Suprapubic skin (tissue), 3 donors: ENCODE measurements at regions not wholly inside any gene's neighbourhood (a gene's known extent, or its start where the extent isn't known, plus 50 kb on each side); places are given as distances from the start of the nearest gene placed in this dataset.

Experiments
- POLR2AphosphoS5 ChIP-seq, 3 donors: sonication (generic); formaldehyde crosslinking; IDR thresholded peaks; one replicate each; pipeline ENCODE4 v1.6.1; 2017; ENCODE audit warnings: antibody characterized with exemption in 3 of 3
- TF ChIP-seq, protein P1 (sequence below), 2 donors: fragments of 200-600 bp in 1 of 2; fragments of 450-650 bp in 1 of 2; sonication (generic) in 1 of 2; IDR thresholded peaks; one replicate each; pipeline ENCODE4 v1.5.1; 2016 to 2019; ENCODE audit warnings: antibody characterized with exemption in 2 of 2, mild to moderate bottlenecking in 1 of 2, moderate library complexity in 1 of 2

DNA sequence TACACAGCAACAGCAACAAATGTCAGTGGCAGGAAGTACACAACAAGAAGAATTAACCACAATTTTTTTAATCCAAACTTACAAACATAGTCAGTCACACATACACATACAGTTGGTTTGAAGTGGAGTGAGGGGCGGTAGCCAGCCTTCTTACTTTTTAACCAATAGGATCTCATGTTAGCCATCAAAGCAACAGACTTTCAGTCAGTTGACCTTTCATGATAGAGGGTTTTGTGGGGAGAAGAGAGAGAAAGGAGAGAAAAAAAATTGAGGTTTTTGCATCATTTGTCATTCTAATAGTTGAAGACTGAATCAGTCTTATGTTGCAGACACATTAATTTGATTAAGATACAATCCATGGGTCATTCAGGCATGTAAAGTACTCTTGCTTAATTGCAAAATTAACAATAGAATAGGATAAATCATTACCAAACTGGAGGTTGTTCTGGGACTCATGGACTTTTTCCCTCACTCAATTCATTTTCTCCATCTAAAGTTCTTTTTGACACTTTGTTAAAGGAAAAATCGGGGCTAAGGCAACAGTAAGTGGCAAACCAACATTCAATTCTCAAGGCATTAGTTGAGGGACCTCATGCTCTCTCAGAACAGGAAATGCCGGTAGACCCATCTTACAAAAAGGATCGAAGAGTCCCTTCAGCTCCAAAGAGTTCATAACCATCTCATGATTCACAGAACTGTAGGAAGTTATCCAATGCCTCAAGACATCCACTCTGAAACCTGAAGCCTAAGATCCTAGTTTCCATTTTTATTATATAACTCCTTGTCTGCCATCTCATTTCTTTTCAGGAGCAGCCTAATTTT, 159.5 kb upstream of the LPP start:
- TF ChIP-seq POLR2AphosphoS5 (IDR thresholded peaks at IDR 0.05), result no peak
- TF ChIP-seq, protein P1, sequence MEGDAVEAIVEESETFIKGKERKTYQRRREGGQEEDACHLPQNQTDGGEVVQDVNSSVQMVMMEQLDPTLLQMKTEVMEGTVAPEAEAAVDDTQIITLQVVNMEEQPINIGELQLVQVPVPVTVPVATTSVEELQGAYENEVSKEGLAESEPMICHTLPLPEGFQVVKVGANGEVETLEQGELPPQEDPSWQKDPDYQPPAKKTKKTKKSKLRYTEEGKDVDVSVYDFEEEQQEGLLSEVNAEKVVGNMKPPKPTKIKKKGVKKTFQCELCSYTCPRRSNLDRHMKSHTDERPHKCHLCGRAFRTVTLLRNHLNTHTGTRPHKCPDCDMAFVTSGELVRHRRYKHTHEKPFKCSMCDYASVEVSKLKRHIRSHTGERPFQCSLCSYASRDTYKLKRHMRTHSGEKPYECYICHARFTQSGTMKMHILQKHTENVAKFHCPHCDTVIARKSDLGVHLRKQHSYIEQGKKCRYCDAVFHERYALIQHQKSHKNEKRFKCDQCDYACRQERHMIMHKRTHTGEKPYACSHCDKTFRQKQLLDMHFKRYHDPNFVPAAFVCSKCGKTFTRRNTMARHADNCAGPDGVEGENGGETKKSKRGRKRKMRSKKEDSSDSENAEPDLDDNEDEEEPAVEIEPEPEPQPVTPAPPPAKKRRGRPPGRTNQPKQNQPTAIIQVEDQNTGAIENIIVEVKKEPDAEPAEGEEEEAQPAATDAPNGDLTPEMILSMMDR (IDR thresholded peaks at IDR 0.05), result no peak
